Stimulated activated CD4-positive, alpha-beta T cell treated with anti-CD3 and anti-CD28 coated beads, Interleukin-15, amount 100 ng/mL, for 1 hour (primary cell): ENCODE measurements at regions not wholly inside any gene's neighbourhood (a gene's known extent, or its start where the extent isn't known, plus 50 kb on each side); places are given as distances from the start of the nearest gene placed in this dataset.

Experiments used
- DNase-seq, 2 donors: peaks; one replicate each; pipeline ENCODE4 v3.0.0-alpha.2; 2020; ENCODE audit warnings: low read depth in 1 of 2, low spot score in 1 of 2

GRCh38 chr12:61854902-61855301 lies 405.3 kb upstream of the USP15 start:
- no peak for DNase-seq

- DNase-seq = no peak
Measured at GRCh38 chr12:61857968-61858367, 402.2 kb upstream of the USP15 start.

GRCh38 chr12:61860451-61860850 lies 399.8 kb upstream of the USP15 start:
- DNase-seq = no peak

DNA sequence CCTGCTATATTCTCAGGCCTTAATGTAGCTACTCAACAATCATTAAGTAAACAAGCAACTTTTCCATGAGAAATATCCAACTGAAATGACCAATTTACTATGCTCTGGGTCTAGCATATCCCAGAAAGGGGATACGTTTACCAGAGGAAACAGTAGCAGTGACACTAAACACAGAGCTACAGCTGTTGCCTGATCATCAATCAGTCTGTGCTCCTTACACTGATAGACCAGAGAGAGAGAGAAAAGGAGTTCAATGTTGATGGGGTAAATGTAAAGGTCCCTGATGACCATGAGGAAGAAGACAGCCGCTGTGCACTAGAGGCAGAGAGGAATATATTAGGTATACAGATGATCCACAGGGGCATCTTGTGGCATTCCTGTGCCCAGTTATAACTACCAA lies 397.2 kb upstream of the USP15 start:
- no peak for DNase-seq

GRCh38 chr12:61863811-61864210 lies 396.4 kb upstream of the USP15 start:
- no peak for DNase-seq

DNA sequence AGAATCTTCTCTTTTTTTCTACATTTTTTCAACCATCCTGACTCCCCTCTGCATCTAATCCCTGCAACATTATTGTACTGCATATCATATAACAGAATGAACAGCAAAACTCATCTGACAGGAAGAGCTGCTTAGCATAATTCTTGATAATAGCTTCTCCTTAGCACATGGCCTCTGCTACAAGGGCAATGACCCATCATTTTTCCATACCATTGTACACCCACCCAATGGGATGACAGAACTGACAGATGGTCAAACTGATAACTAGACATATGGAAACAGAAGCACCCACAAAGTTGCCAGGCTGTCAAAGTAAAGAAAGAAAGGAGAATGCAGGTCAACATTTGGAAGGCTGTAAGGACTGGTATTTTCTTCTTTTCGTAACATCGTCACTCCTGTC lies 390.4 kb upstream of the USP15 start:
- DNase-seq = no peak

GRCh38 chr12:61870658-61871484 lies 389.3 kb upstream of the USP15 start:
- no peak for DNase-seq

DNA sequence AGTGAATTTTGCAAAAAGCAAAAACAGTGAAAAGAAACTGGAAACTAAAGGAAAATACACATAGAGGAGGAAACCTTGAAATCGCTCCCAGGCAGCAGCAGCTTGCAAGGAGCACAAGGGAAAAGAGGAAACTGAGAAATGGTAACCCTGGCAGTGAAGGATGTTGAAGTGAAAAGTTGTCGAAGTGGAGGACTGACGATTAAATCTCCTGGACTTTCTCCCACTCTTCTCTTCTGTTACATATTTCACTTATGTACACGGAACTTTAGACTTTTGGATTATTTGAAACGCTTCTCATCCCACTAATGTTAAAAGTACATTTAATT lies 388.8 kb upstream of the USP15 start:
- DNase-seq = no peak

GRCh38 chr12:61879229-61879628 lies 381.0 kb upstream of the USP15 start:
- DNase-seq = no peak

GRCh38 chr12:61880186-61880585 lies 380.0 kb upstream of the USP15 start:
- no peak for DNase-seq

- no peak for DNase-seq
Measured at GRCh38 chr12:61891632-61892031, 368.6 kb upstream of the USP15 start.

GRCh38 chr12:61894168-61894567 lies 366.0 kb upstream of the USP15 start:
- DNase-seq = no peak

GRCh38 chr12:61896436-61896835 lies 363.8 kb upstream of the USP15 start:
- DNase-seq = no peak

GRCh38 chr12:61902403-61902802 lies 357.8 kb upstream of the USP15 start:
- DNase-seq = no peak

GRCh38 chr12:61911113-61911512 lies 349.1 kb upstream of the USP15 start:
- no peak for DNase-seq

- DNase-seq = no peak
Measured at GRCh38 chr12:61915420-61915819, 344.8 kb upstream of the USP15 start.

- DNase-seq = no peak
Measured at GRCh38 chr12:61916831-61917230, 343.4 kb upstream of the USP15 start.

DNA sequence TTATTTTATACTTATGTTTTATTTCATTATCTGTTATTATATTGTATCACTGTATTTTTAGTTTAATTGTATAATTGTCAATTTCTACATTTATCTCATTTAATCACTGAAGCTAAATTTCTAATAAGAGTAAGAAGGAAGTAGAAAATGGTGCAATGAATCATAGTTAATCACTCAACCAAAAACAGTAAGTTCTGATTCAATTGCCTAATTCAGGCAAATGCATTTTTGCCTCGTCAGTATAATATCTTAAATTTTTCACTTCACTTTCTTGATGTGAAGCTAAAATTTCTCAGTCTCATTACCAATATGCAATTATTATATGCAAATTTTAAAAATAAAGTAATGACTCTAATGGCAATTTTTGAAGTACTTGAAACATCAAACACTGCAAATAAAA lies 340.5 kb upstream of the USP15 start:
- DNase-seq = no peak

GRCh38 chr12:61920230-61920629 lies 340.0 kb upstream of the USP15 start:
- no peak for DNase-seq

DNA sequence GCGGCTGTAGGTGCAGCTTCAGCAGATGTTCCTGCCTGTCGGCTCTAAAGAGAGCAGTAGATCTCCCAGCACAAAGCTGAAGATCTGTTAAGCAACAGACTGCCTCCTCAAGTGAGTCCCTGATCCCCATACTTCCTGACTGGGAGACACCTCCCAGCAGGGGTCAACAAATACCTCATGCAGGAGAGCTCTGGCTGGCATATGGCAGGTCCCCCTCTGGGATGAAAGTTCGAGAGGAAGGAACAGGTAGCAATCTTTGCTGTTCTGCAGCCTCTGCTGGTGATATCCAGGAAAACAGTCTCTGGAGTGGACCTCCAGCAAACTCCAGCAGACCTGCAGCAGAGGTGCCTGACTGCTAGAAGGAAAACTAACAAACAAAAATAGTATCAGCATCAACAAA lies 337.1 kb upstream of the USP15 start:
- no peak for DNase-seq

DNA sequence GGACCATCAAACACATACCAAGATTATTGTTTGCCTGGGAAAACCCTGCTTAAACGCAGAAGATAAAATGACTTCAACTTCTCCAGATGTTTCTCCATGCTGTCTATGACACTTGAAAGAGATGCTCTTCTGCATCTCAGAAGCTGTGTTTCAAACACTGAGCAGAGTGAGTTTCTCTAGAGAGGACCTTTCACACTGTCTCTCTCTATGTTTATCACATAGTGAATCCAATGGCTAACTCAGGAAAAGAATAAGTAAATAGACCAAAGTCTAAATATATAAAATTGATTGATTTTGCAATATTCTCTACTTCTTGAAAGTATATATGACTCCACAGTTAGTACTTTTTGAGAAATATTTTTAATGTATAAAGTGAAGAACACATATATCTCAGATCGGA lies 325.6 kb upstream of the USP15 start:
- DNase-seq = no peak

GRCh38 chr12:61939977-61940376 lies 320.2 kb upstream of the USP15 start:
- DNase-seq = no peak

GRCh38 chr12:61956545-61956944 lies 303.7 kb upstream of the USP15 start:
- no peak for DNase-seq
